ENCODE measurements at regions not wholly inside any gene's neighbourhood (a gene's known extent, or its start where the extent isn't known, plus 50 kb on each side); places are given as distances from the start of the nearest gene placed in this dataset.
A peak's percentile ranks its signal among the peaks of the same experiment; 100 is the strongest.

DNA sequence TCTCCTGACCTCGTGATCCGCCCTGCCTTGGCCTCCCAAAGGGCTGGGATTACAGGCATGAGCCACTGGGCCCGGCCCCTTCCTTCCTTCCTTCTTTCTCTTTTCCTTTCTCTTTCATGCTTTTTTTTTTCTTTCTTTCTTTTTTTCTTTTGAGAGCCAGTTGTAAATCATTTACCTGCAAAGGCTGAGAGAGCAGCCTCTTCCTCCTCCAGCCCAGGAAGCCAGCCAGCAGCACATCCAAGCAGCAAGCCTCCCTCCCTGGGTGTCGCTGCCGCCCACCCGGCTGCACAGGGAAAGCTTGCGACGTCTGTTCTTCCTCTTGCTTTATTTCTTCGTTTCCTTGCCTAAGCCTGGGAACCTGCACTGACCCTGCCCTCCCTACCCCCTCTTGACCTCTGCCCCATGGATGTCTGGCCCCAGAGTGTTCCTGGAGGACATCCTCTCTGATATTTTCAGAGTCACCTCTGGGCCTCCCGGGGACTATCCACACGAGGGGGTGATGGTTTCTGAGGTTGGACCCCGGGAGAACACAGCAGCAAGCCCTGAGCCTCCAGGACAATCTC, 62.8 kb upstream of the MYL10 start:
- TF ChIP-seq, protein P1, sequence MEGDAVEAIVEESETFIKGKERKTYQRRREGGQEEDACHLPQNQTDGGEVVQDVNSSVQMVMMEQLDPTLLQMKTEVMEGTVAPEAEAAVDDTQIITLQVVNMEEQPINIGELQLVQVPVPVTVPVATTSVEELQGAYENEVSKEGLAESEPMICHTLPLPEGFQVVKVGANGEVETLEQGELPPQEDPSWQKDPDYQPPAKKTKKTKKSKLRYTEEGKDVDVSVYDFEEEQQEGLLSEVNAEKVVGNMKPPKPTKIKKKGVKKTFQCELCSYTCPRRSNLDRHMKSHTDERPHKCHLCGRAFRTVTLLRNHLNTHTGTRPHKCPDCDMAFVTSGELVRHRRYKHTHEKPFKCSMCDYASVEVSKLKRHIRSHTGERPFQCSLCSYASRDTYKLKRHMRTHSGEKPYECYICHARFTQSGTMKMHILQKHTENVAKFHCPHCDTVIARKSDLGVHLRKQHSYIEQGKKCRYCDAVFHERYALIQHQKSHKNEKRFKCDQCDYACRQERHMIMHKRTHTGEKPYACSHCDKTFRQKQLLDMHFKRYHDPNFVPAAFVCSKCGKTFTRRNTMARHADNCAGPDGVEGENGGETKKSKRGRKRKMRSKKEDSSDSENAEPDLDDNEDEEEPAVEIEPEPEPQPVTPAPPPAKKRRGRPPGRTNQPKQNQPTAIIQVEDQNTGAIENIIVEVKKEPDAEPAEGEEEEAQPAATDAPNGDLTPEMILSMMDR (IDR thresholded peaks at IDR 0.05; ENCODE audit: low read depth, low read length, missing input control) = no peak
- TF ChIP-seq SP1 (IDR thresholded peaks at IDR 0.05) (peak; percentile 6), TAF1 (conservative IDR thresholded peaks at IDR 0.05) (no peak), NR2F2 (IDR thresholded peaks at IDR 0.05) (no peak)

Measured in liver (tissue), 3 donors.